Thyroid gland (tissue), 4 donors: ENCODE measurements at regions not wholly inside any gene's neighbourhood (a gene's known extent, or its start where the extent isn't known, plus 50 kb on each side); places are given as distances from the start of the nearest gene placed in this dataset.

Experiments
- DNase-seq, 2 donors: peaks; one replicate each; pipeline ENCODE4 v3.0.0-alpha.2; 2019
- H3K27ac ChIP-seq, 3 donors: fragments of 200-600 bp; sonication (generic); 1 replicate in 2 of 3; 2 replicates in 1 of 3; pipeline ENCODE4 v1.5.1; 2016 to 2019; ENCODE audit warnings: mild to moderate bottlenecking in 1 of 3, moderate library complexity in 1 of 3
- H3K27me3 ChIP-seq: fragments of 200-600 bp; sonication (generic); one replicate; pipeline ENCODE4 v1.5.1; 2019
- H3K36me3 ChIP-seq, 2 donors: fragments of 200-600 bp; sonication (generic); one replicate each; pipeline ENCODE4 v1.5.1; 2016 to 2019
- H3K4me1 ChIP-seq, 2 donors: fragments of 200-600 bp; sonication (generic); one replicate each; pipeline ENCODE4 v1.5.1; 2017 to 2019
- H3K4me3 ChIP-seq, 3 donors: fragments of 200-600 bp; sonication (generic); replicated peaks in 1 of 3; 1 replicate in 2 of 3; 2 replicates in 1 of 3; pipeline ENCODE4 v1.5.1; 2016; ENCODE audit warnings: mild to moderate bottlenecking in 1 of 3
- H3K9me3 ChIP-seq: fragments of 200-600 bp; sonication (generic); one replicate; pipeline ENCODE4 v1.5.1; 2017
- CTCF ChIP-seq, 6 experiments: fragments of 200-600 bp in 3 of 6; fragments of 450-650 bp in 3 of 6; sonication (generic) in 3 of 6; IDR thresholded peaks; one replicate each; pipeline ENCODE4 v1.5.1; 2016 to 2019; ENCODE audit warnings: antibody characterized with exemption in 6 of 6, mild to moderate bottlenecking in 2 of 6, inconsistent platforms in 1 of 6, moderate library complexity in 1 of 6
- POLR2A ChIP-seq, 2 donors: fragments of 450-650 bp; IDR thresholded peaks; one replicate each; pipeline ENCODE4 v1.6.1; 2017; ENCODE audit warnings: antibody characterized with exemption in 2 of 2, mild to moderate bottlenecking in 2 of 2, moderate library complexity in 1 of 2
- WGBS, 2 donors: methylation state at CpG; one replicate each; pipeline ENCODE4 v1.1.5; 2017; 5-methylcytosine and 5-hydroxymethylcytosine counted together
- intact Hi-C: fragments of 100-400 bp; cut with DNase I; formaldehyde crosslinking; loops from one replicate; pipeline ENCODE4 v1.15.1; 2023

DNA sequence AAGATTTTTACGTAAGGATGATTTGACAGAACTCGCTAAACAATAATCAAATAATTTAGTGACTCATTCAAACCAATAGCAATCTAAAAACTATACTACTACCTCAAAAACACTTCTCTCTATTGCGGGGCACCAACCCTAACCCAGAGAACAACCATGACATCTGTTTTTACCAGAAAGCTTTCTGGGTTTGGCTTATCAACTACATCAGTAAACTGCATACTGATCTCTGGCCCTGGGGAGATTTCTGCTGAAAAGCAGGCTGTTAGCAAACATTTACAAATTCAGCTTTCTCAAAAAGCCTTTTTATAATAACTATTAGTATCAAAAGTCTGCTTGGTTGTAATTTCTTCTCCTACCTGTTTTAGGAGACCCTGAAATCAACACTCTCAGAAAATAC, 144.5 kb upstream of the ZWINT start:
- no peaks in the 10 kb centered on the region for H3K36me3 ChIP-seq
- 89 to 93% methylated on average over 3 of the region's 3 CpGs for WGBS, 2 donors
- H3K4me3 ChIP-seq = no peak overlapping the region
- H3K4me1 ChIP-seq = no peaks in the 10 kb centered on the region
- H3K9me3 ChIP-seq = no peaks in the 10 kb centered on the region
- intact Hi-C loops = no loop called here
- no peaks in the 10 kb centered on the region for H3K27me3 ChIP-seq
- DNase-seq = no peak
- no peak overlapping the region for H3K27ac ChIP-seq
- no peak for TF ChIP-seq CTCF (IDR thresholded peaks at IDR 0.05)

DNA sequence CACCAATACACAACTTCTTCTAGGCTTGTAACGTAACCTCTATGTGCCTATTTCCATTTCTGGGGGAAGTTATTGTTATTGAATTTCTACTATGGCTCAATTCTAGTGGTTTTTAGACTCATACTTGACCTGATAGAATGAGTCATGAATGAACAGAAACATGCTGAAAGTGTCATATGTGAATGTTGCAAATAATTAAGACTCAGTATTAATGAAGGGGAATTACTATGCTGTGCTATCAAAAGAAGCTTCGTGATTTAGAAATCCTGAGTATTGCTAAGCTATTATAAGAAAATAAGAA, 135.1 kb upstream of the ZWINT start:
- Histone ChIP-seq H3K36me3 (no peaks in the 10 kb centered on the region), H3K27me3 (no peaks in the 10 kb centered on the region), H3K27ac (no peak overlapping the region), H3K9me3 (no peaks in the 10 kb centered on the region), H3K4me1 (no peaks in the 10 kb centered on the region), H3K4me3 (no peak overlapping the region)
- TF ChIP-seq POLR2A (IDR thresholded peaks at IDR 0.05) = no peak
- TF ChIP-seq CTCF (IDR thresholded peaks at IDR 0.05) = no peak
- DNase-seq = no peak
- 79 to 82% methylated on average over 2 of the region's 2 CpGs for WGBS, 2 donors
- intact Hi-C loops = no loop called here

DNA sequence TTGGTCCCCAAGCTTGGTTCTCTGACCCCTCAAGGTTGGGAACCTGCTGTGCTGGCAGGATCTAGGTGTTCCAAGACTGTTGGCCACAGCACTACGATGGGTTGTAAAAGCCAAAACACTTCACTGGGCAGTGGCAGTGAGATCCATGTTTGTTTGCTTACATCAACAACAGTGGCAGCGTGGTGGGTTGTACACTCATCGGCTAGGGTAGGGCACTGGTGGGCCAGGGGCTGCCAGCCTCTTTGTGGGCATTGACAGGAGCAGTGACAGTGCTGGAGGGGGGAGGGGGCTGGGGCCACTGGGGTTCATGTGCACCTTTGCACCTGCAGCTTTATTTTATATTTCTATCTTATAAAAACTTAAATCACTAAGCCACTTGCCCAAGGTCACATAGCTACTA, 126.7 kb upstream of the ZWINT start:
- Histone ChIP-seq H3K36me3 (no peaks in the 10 kb centered on the region), H3K27ac (no peak overlapping the region), H3K9me3 (no peaks in the 10 kb centered on the region), H3K27me3 (no peaks in the 10 kb centered on the region), H3K4me3 (no peak overlapping the region), H3K4me1 (no peaks in the 10 kb centered on the region)
- 86 to 92% methylated on average over 2 to 3 of the region's 3 CpGs for WGBS, 2 donors
- intact Hi-C loops = no loop called here
- TF ChIP-seq POLR2A (IDR thresholded peaks at IDR 0.05) (no peak), CTCF (IDR thresholded peaks at IDR 0.05) (no peak)
- no peak for DNase-seq

- no peaks in the 10 kb centered on the region for H3K4me1 ChIP-seq
- DNase-seq = no peak
- no peaks in the 10 kb centered on the region for H3K9me3 ChIP-seq
- 69 to 72% methylated on average over 3 of the region's 3 CpGs for WGBS, 2 donors
- H3K36me3 ChIP-seq = no peaks in the 10 kb centered on the region
- no peak overlapping the region for H3K4me3 ChIP-seq
- H3K27me3 ChIP-seq = no peaks in the 10 kb centered on the region
- TF ChIP-seq CTCF (IDR thresholded peaks at IDR 0.05) (no peak), POLR2A (IDR thresholded peaks at IDR 0.05) (no peak)
- H3K27ac ChIP-seq = no peak overlapping the region
- intact Hi-C loops = no loop called here
These were observed 120.5 kb upstream of the ZWINT start for GRCh38 chr10:56481521-56482091.

GRCh38 chr10:56472978-56473377, 111.9 kb upstream of the ZWINT start:
- H3K4me1 ChIP-seq = no peaks in the 10 kb centered on the region
- 87 to 92% methylated on average over 2 of the region's 2 CpGs for WGBS, 2 donors
- TF ChIP-seq CTCF (IDR thresholded peaks at IDR 0.05) (no peak), POLR2A (IDR thresholded peaks at IDR 0.05) (no peak)
- no peaks in the 10 kb centered on the region for H3K27me3 ChIP-seq
- no peak for DNase-seq
- no peaks in the 10 kb centered on the region for H3K36me3 ChIP-seq
- intact Hi-C loops = no loop called here
- H3K4me3 ChIP-seq = no peak overlapping the region
- no peaks in the 10 kb centered on the region for H3K9me3 ChIP-seq
- no peak overlapping the region for H3K27ac ChIP-seq
